NOMO-1 (cell line): ENCODE measurements at regions not wholly inside any gene's neighbourhood (a gene's known extent, or its start where the extent isn't known, plus 50 kb on each side); places are given as distances from the start of the nearest gene placed in this dataset.

ENCODE experiments used
- DNase-seq, 2 experiments: peaks; one replicate each; lab custom pipeline; 2025; ENCODE audit not compliant: unreplicated experiment in 2 of 2; lab: John Stamatoyannopoulos, UW

- no peak for DNase-seq
Measured at GRCh38 chr1:216830424-216831210, 107.4 kb upstream of the ESRRG start.

- no peak for DNase-seq
Measured at GRCh38 chr1:216827251-216827650, 104.0 kb upstream of the ESRRG start.

GRCh38 chr1:216826646-216827045, 103.4 kb upstream of the ESRRG start:
- no peak for DNase-seq

- no peak for DNase-seq
Measured at GRCh38 chr1:216826214-216826613, 103.0 kb upstream of the ESRRG start.

- no peak for DNase-seq
Measured at GRCh38 chr1:216825557-216825956, 102.3 kb upstream of the ESRRG start.

- no peak for DNase-seq
Measured at GRCh38 chr1:216824511-216824910, 101.3 kb upstream of the ESRRG start.

- DNase-seq = no peak
Measured at GRCh38 chr1:216823731-216824130, 100.5 kb upstream of the ESRRG start.

GRCh38 chr1:216822480-216822879, 99.3 kb upstream of the ESRRG start:
- no peak for DNase-seq

GRCh38 chr1:216820345-216820744, 97.1 kb upstream of the ESRRG start:
- DNase-seq = no peak

GRCh38 chr1:216818284-216818683, 95.1 kb upstream of the ESRRG start:
- DNase-seq = no peak

- no peak for DNase-seq
Measured at GRCh38 chr1:216815260-216816131, 92.3 kb upstream of the ESRRG start.

GRCh38 chr1:216814576-216815259, 91.5 kb upstream of the ESRRG start:
- DNase-seq = no peak

GRCh38 chr1:216812966-216813365, 89.7 kb upstream of the ESRRG start:
- DNase-seq = no peak

- DNase-seq = no peak
Measured at GRCh38 chr1:216809649-216810048, 86.4 kb upstream of the ESRRG start.

GRCh38 chr1:216807696-216808095, 84.5 kb upstream of the ESRRG start:
- DNase-seq = no peak

- DNase-seq = no peak
Measured at GRCh38 chr1:216805953-216806352, 82.7 kb upstream of the ESRRG start.

- DNase-seq = no peak
Measured at GRCh38 chr1:216805233-216805632, 82.0 kb upstream of the ESRRG start.

GRCh38 chr1:216804111-216804510, 80.9 kb upstream of the ESRRG start:
- DNase-seq = no peak

GRCh38 chr1:216794586-216794985, 71.4 kb upstream of the ESRRG start:
- no peak for DNase-seq

- DNase-seq = no peak
Measured at GRCh38 chr1:216793973-216794372, 70.7 kb upstream of the ESRRG start.

GRCh38 chr1:216793303-216793702, 70.1 kb upstream of the ESRRG start:
- no peak for DNase-seq
